ENCODE measurements at regions not wholly inside any gene's neighbourhood (a gene's known extent, or its start where the extent isn't known, plus 50 kb on each side); places are given as distances from the start of the nearest gene placed in this dataset.

GRCh38 chr2:196224756-196225155 lies 53.4 kb upstream of the STK17B start:
- no peaks in the 10 kb centered on the region for H3K9me3 ChIP-seq (ENCODE audit: control insufficient read depth in 1 of 2, low read length in 2 of 2)
- no peak overlapping the region for H3K27ac ChIP-seq (ENCODE audit: low read length)
- H3K4me1 ChIP-seq (ENCODE audit: control insufficient read depth in 1 of 2, insufficient read depth in 2 of 2, low read length in 2 of 2): no peaks in the 10 kb centered on the region
- no peaks in the 10 kb centered on the region for H3K27me3 ChIP-seq (ENCODE audit: low read depth, low read length)
- no peaks in the 10 kb centered on the region for H3K36me3 ChIP-seq (ENCODE audit: control insufficient read depth in 1 of 2, insufficient read depth in 2 of 2, low read length in 2 of 2)
- no peak overlapping the region for H3K4me3 ChIP-seq (ENCODE audit: low read depth in 1 of 2, low read length in 2 of 2)

- H3K36me3 ChIP-seq (ENCODE audit: control insufficient read depth in 1 of 2, insufficient read depth in 2 of 2, low read length in 2 of 2): no peaks in the 10 kb centered on the region
- no peaks in the 10 kb centered on the region for H3K9me3 ChIP-seq (ENCODE audit: control insufficient read depth in 1 of 2, low read length in 2 of 2)
- H3K4me1 ChIP-seq (ENCODE audit: control insufficient read depth in 1 of 2, insufficient read depth in 2 of 2, low read length in 2 of 2): no peaks in the 10 kb centered on the region
- H3K27ac ChIP-seq (ENCODE audit: low read length): no peak overlapping the region
- no peaks in the 10 kb centered on the region for H3K27me3 ChIP-seq (ENCODE audit: low read depth, low read length)
- H3K4me3 ChIP-seq (ENCODE audit: low read depth in 1 of 2, low read length in 2 of 2): no peak overlapping the region
Observed at GRCh38 chr2:196225213-196225612, 53.8 kb upstream of the STK17B start.

GRCh38 chr2:196226058-196226706 lies 54.8 kb upstream of the STK17B start:
- Histone ChIP-seq H3K9me3 (ENCODE audit: control insufficient read depth in 1 of 2, low read length in 2 of 2) (no peaks in the 10 kb centered on the region), H3K27me3 (ENCODE audit: low read depth, low read length) (no peaks in the 10 kb centered on the region), H3K36me3 (ENCODE audit: control insufficient read depth in 1 of 2, insufficient read depth in 2 of 2, low read length in 2 of 2) (no peaks in the 10 kb centered on the region), H3K4me1 (ENCODE audit: control insufficient read depth in 1 of 2, insufficient read depth in 2 of 2, low read length in 2 of 2) (no peaks in the 10 kb centered on the region), H3K27ac (ENCODE audit: low read length) (no peak overlapping the region), H3K4me3 (ENCODE audit: low read depth in 1 of 2, low read length in 2 of 2) (no peak overlapping the region)

- Histone ChIP-seq H3K9me3 (ENCODE audit: control insufficient read depth in 1 of 2, low read length in 2 of 2) (no peaks in the 10 kb centered on the region), H3K4me1 (ENCODE audit: control insufficient read depth in 1 of 2, insufficient read depth in 2 of 2, low read length in 2 of 2) (no peaks in the 10 kb centered on the region), H3K27ac (ENCODE audit: low read length) (no peak overlapping the region), H3K4me3 (ENCODE audit: low read depth in 1 of 2, low read length in 2 of 2) (no peak overlapping the region), H3K36me3 (ENCODE audit: control insufficient read depth in 1 of 2, insufficient read depth in 2 of 2, low read length in 2 of 2) (no peaks in the 10 kb centered on the region), H3K27me3 (ENCODE audit: low read depth, low read length) (no peaks in the 10 kb centered on the region)
Observed at GRCh38 chr2:196226707-196227065, 55.3 kb upstream of the STK17B start.

GRCh38 chr2:196229013-196229412 lies 57.6 kb upstream of the STK17B start:
- Histone ChIP-seq H3K4me1 (ENCODE audit: control insufficient read depth in 1 of 2, insufficient read depth in 2 of 2, low read length in 2 of 2) (no peaks in the 10 kb centered on the region), H3K36me3 (ENCODE audit: control insufficient read depth in 1 of 2, insufficient read depth in 2 of 2, low read length in 2 of 2) (no peaks in the 10 kb centered on the region), H3K27ac (ENCODE audit: low read length) (no peak overlapping the region)

GRCh38 chr2:196230061-196230854 lies 58.9 kb upstream of the STK17B start:
- Histone ChIP-seq H3K36me3 (ENCODE audit: control insufficient read depth in 1 of 2, insufficient read depth in 2 of 2, low read length in 2 of 2) (no peaks in the 10 kb centered on the region), H3K9me3 (ENCODE audit: control insufficient read depth in 1 of 2, low read length in 2 of 2) (no peaks in the 10 kb centered on the region), H3K4me3 (ENCODE audit: low read depth in 1 of 2, low read length in 2 of 2) (no peak overlapping the region), H3K27ac (ENCODE audit: low read length) (no peak overlapping the region), H3K27me3 (ENCODE audit: low read depth, low read length) (no peaks in the 10 kb centered on the region), H3K4me1 (ENCODE audit: control insufficient read depth in 1 of 2, insufficient read depth in 2 of 2, low read length in 2 of 2) (no peaks in the 10 kb centered on the region)

More at GRCh38 chr2:196229013-196229412, 57.6 kb upstream of the STK17B start:
- Histone ChIP-seq H3K4me3 (ENCODE audit: low read depth in 1 of 2, low read length in 2 of 2) (no peak overlapping the region), H3K9me3 (ENCODE audit: control insufficient read depth in 1 of 2, low read length in 2 of 2) (no peaks in the 10 kb centered on the region), H3K27me3 (ENCODE audit: low read depth, low read length) (no peaks in the 10 kb centered on the region)

- no peaks in the 10 kb centered on the region for H3K4me1 ChIP-seq (ENCODE audit: control insufficient read depth in 1 of 2, insufficient read depth in 2 of 2, low read length in 2 of 2)
- no peaks in the 10 kb centered on the region for H3K9me3 ChIP-seq (ENCODE audit: control insufficient read depth in 1 of 2, low read length in 2 of 2)
- H3K27me3 ChIP-seq (ENCODE audit: low read depth, low read length): no peaks in the 10 kb centered on the region
- peak overlapping the region; percentile 4 for H3K27ac ChIP-seq (ENCODE audit: low read length)
- no peak overlapping the region for H3K4me3 ChIP-seq (ENCODE audit: low read depth in 1 of 2, low read length in 2 of 2)
- H3K36me3 ChIP-seq (ENCODE audit: control insufficient read depth in 1 of 2, insufficient read depth in 2 of 2, low read length in 2 of 2): no peaks in the 10 kb centered on the region
Observed at GRCh38 chr2:196233021-196233804, 61.8 kb upstream of the STK17B start.

GRCh38 chr2:196233805-196234475 lies 62.6 kb upstream of the STK17B start:
- no peaks in the 10 kb centered on the region for H3K9me3 ChIP-seq (ENCODE audit: control insufficient read depth in 1 of 2, low read length in 2 of 2)
- H3K27me3 ChIP-seq (ENCODE audit: low read depth, low read length): no peaks in the 10 kb centered on the region
- H3K4me3 ChIP-seq (ENCODE audit: low read depth in 1 of 2, low read length in 2 of 2): no peak overlapping the region
- H3K36me3 ChIP-seq (ENCODE audit: control insufficient read depth in 1 of 2, insufficient read depth in 2 of 2, low read length in 2 of 2): no peaks in the 10 kb centered on the region
- no peaks in the 10 kb centered on the region for H3K4me1 ChIP-seq (ENCODE audit: control insufficient read depth in 1 of 2, insufficient read depth in 2 of 2, low read length in 2 of 2)
- H3K27ac ChIP-seq (ENCODE audit: low read length): peak overlapping the region; percentile 4

GRCh38 chr2:196234672-196235071 lies 63.3 kb upstream of the STK17B start:
- Histone ChIP-seq H3K9me3 (ENCODE audit: control insufficient read depth in 1 of 2, low read length in 2 of 2) (no peaks in the 10 kb centered on the region), H3K4me3 (ENCODE audit: low read depth in 1 of 2, low read length in 2 of 2) (no peak overlapping the region), H3K36me3 (ENCODE audit: control insufficient read depth in 1 of 2, insufficient read depth in 2 of 2, low read length in 2 of 2) (no peaks in the 10 kb centered on the region), H3K27me3 (ENCODE audit: low read depth, low read length) (no peaks in the 10 kb centered on the region), H3K27ac (ENCODE audit: low read length) (no peak overlapping the region), H3K4me1 (ENCODE audit: control insufficient read depth in 1 of 2, insufficient read depth in 2 of 2, low read length in 2 of 2) (no peaks in the 10 kb centered on the region)

- H3K4me1 ChIP-seq (ENCODE audit: control insufficient read depth in 1 of 2, insufficient read depth in 2 of 2, low read length in 2 of 2): peaks cover 0 to 3% of the 10 kb centered on the region in 2 donors
- no peaks in the 10 kb centered on the region for H3K27me3 ChIP-seq (ENCODE audit: low read depth, low read length)
Observed at GRCh38 chr2:196238836-196239380, 67.5 kb upstream of the STK17B start.

More at GRCh38 chr2:196238836-196239380, 67.5 kb upstream of the STK17B start:
- no peaks in the 10 kb centered on the region for H3K9me3 ChIP-seq (ENCODE audit: control insufficient read depth in 1 of 2, low read length in 2 of 2)
- H3K27ac ChIP-seq (ENCODE audit: low read length): no peak overlapping the region
- no peaks in the 10 kb centered on the region for H3K36me3 ChIP-seq (ENCODE audit: control insufficient read depth in 1 of 2, insufficient read depth in 2 of 2, low read length in 2 of 2)
- H3K4me3 ChIP-seq (ENCODE audit: low read depth in 1 of 2, low read length in 2 of 2): no peak overlapping the region
